Thoracic aorta (tissue), 2 donors: ENCODE measurements at regions not wholly inside any gene's neighbourhood (a gene's known extent, or its start where the extent isn't known, plus 50 kb on each side); places are given as distances from the start of the nearest gene placed in this dataset.

Source experiments
- ATAC-seq: fragments of 150-250 bp; one replicate; pipeline ENCODE4 v1.8.0; 2017; ENCODE audit warnings: low read depth; ENCODE audit not compliant: insufficient number of reproducible peaks, low FRiP score
- DNase-seq: peaks from one replicate; pipeline ENCODE4 v3.0.0-alpha.2; 2020; ENCODE audit warnings: low spot score
- H3K27ac ChIP-seq, 2 donors: fragments of 200-600 bp; sonication (generic); 1 replicate in 1 of 2; 2 replicates in 1 of 2; pipeline ENCODE4 v1.5.1; 2016; ENCODE audit warnings: mild to moderate bottlenecking in 2 of 2, moderate library complexity in 2 of 2
- H3K27me3 ChIP-seq: fragments of 200-600 bp; sonication (generic); replicated peaks from 2 replicates; pipeline ENCODE4 v1.6.0; 2016; ENCODE audit warnings: mild to moderate bottlenecking; ENCODE audit not compliant: insufficient read depth
- H3K36me3 ChIP-seq: fragments of 200-600 bp; sonication (generic); one replicate; pipeline ENCODE4 v1.5.1; 2016
- H3K4me1 ChIP-seq, 2 donors: fragments of 200-600 bp; sonication (generic); 1 replicate in 1 of 2; 2 replicates in 1 of 2; pipeline versions ENCODE4 v1.5.1 to v1.6.0; 2016; ENCODE audit warnings: low read depth in 2 of 2, mild to moderate bottlenecking in 1 of 2; ENCODE audit not compliant: control insufficient read depth in 1 of 2
- H3K4me3 ChIP-seq: fragments of 200-600 bp; sonication (generic); 2 replicates; pipeline ENCODE4 v1.5.1; 2016; ENCODE audit warnings: mild to moderate bottlenecking
- H3K9me3 ChIP-seq: fragments of 200-600 bp; sonication (generic); 2 replicates; pipeline ENCODE4 v1.5.1; 2016
- TF ChIP-seq, protein P1 (sequence below): fragments of 200-600 bp; sonication (generic); IDR thresholded peaks from one replicate; pipeline ENCODE4 v1.5.1; 2019; ENCODE audit warnings: antibody characterized with exemption

GRCh38 chr12:28079539-28079938 lies 107.0 kb upstream of the PTHLH start:
- Histone ChIP-seq H3K27me3 (no peaks in the 10 kb centered on the region), H3K36me3 (no peaks in the 10 kb centered on the region), H3K4me1 (peaks cover 0 to 11% of the 10 kb centered on the region in 2 donors), H3K9me3 (no peaks in the 10 kb centered on the region), H3K4me3 (no peak overlapping the region), H3K27ac (no peak overlapping the region)
- TF ChIP-seq, protein P1, sequence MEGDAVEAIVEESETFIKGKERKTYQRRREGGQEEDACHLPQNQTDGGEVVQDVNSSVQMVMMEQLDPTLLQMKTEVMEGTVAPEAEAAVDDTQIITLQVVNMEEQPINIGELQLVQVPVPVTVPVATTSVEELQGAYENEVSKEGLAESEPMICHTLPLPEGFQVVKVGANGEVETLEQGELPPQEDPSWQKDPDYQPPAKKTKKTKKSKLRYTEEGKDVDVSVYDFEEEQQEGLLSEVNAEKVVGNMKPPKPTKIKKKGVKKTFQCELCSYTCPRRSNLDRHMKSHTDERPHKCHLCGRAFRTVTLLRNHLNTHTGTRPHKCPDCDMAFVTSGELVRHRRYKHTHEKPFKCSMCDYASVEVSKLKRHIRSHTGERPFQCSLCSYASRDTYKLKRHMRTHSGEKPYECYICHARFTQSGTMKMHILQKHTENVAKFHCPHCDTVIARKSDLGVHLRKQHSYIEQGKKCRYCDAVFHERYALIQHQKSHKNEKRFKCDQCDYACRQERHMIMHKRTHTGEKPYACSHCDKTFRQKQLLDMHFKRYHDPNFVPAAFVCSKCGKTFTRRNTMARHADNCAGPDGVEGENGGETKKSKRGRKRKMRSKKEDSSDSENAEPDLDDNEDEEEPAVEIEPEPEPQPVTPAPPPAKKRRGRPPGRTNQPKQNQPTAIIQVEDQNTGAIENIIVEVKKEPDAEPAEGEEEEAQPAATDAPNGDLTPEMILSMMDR: no peak
- no peak for DNase-seq
- no peak for ATAC-seq

DNA sequence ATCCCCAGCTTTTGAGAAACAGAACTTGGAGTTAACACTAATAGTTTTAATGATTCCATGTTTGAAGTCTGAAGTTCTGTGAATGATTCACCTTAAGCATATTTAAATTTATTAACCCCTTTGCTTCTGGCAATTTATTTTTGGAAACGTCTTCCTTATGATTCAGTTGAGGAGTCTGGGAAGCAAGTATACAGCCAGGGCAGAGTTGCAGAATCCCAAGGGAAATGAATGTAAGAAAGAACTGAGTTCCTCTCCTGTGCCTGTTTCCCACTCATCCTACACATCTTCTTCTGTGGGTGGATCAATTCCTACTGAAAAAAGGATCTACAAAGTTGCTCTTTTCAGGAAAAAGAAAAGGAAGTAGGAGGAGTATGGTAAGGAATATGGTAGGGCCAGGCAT lies 108.2 kb upstream of the CCDC91 start:
- DNase-seq (no peak), ATAC-seq (no peak)
- no peaks in the 10 kb centered on the region for H3K27me3 ChIP-seq
- no peaks in the 10 kb centered on the region for H3K36me3 ChIP-seq
- no peak overlapping the region for H3K4me3 ChIP-seq
- H3K9me3 ChIP-seq: no peaks in the 10 kb centered on the region
- H3K27ac ChIP-seq: no peak overlapping the region
- TF ChIP-seq, protein P1: no peak
- peaks cover 0 to 27% of the 10 kb centered on the region in 2 donors for H3K4me1 ChIP-seq

DNA sequence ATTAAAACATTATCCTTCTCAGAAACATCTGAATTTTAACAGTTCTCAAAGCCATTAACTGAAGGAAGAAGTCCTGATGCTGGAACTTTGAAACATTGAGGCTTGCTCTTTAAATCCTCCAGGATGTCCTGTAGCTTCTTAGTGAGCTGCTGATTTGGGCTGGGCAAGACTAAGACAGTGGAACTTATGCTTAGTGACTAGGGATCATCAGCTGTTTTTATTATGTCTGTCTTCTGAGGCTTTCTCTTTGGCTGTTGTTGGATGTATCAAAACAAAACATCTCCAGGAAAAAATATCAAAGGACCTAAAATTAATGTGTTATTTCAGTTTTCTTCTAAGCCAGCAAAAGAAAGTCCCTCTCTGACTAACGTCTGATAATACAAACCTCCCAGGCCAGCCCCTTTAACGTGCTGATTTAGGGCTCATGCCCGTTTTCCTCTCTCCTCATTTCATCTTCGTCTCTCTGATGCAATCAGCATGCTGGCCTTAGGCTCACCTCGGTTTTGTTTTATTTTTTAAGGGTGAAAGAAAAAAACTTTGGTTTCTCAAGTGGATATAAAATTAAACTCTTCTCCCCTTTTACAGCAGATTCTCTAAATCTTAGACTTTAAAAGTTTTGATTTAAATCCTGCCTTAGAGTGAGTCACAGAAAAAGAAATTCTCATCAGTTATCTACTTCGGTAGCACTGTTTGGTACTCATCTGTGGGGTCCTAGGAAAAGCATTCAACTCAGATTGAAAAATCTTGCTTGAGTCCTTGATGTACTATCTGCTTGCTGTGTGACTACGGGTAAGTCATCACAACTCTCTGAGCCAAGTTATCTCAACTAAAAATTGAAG lies 106.2 kb upstream of the CCDC91 start:
- H3K9me3 ChIP-seq: no peaks in the 10 kb centered on the region
- H3K27ac ChIP-seq: no peak overlapping the region
- no peaks in the 10 kb centered on the region for H3K27me3 ChIP-seq
- TF ChIP-seq, protein P1: no peak
- H3K4me3 ChIP-seq: no peak overlapping the region
- peaks cover 10 to 38% of the 10 kb centered on the region in 2 donors for H3K4me1 ChIP-seq
- no peak for DNase-seq
- no peak for ATAC-seq
- H3K36me3 ChIP-seq: no peaks in the 10 kb centered on the region

DNA sequence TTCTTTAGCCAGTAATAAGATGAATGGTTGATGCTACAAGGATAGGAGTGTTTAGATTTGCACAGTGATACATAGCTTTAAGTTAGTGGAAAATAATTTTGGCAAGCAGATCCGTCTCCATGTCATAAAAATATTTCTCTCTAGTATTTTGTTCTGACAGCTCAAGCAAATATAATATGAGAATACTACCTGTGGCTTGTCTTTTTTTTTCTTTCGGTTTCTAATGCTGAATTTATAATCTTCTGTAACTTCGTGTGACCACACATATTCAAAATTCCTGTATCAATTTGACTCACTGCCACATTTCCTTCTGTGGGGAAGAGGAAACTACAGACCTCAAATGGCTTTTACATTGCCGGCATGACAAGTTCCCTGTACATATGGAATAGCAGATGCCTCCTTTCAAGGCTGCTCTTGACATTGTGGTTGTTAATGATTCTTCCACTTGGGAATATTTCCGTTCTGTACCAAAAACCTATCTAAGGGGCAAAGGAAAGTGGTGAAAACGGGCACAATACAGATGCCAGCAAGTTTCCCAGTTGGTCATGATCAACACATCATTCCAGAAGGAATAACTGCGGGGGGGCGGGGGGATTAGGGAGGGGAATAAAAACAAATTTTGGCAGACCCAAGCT lies 103.6 kb upstream of the CCDC91 start:
- H3K27ac ChIP-seq: peak overlapping the region in 1 of 2 donors; percentile 23
- peaks cover 15 to 44% of the 10 kb centered on the region in 2 donors for H3K4me1 ChIP-seq
- H3K36me3 ChIP-seq: no peaks in the 10 kb centered on the region
- peak overlapping the region; percentile 50 for H3K4me3 ChIP-seq
- no peaks in the 10 kb centered on the region for H3K9me3 ChIP-seq
- no peak for ATAC-seq
- TF ChIP-seq, protein P1: no peak
- DNase-seq: no peak
- no peaks in the 10 kb centered on the region for H3K27me3 ChIP-seq

- Histone ChIP-seq H3K4me1 (peaks cover 15 to 42% of the 10 kb centered on the region in 2 donors), H3K27ac (no peak overlapping the region), H3K36me3 (no peaks in the 10 kb centered on the region), H3K27me3 (no peaks in the 10 kb centered on the region), H3K9me3 (no peaks in the 10 kb centered on the region), H3K4me3 (no peak overlapping the region)
- TF ChIP-seq, protein P1: no peak
- no peak for DNase-seq
- no peak for ATAC-seq
These were observed 101.5 kb upstream of the CCDC91 start for GRCh38 chr12:28088566-28089272.
